ENCODE measurements at regions not wholly inside any gene's neighbourhood (a gene's known extent, or its start where the extent isn't known, plus 50 kb on each side); places are given as distances from the start of the nearest gene placed in this dataset.

GRCh38 chr20:4617484-4617883 lies 68.8 kb upstream of the PRNP start:
- no peak for TF ChIP-seq CTCF (IDR thresholded peaks at IDR 0.05)
- no peak for TF ChIP-seq POLR2A (IDR thresholded peaks at IDR 0.05)

Data from lower leg skin (tissue), 3 donors.